ENCODE measurements at regions not wholly inside any gene's neighbourhood (a gene's known extent, or its start where the extent isn't known, plus 50 kb on each side); places are given as distances from the start of the nearest gene placed in this dataset.
"Not testable (repeated sequence)": the region's sequence is repeated elsewhere in the genome, so short reads cannot be mapped to it uniquely, and the experiment has no call there.

DNA sequence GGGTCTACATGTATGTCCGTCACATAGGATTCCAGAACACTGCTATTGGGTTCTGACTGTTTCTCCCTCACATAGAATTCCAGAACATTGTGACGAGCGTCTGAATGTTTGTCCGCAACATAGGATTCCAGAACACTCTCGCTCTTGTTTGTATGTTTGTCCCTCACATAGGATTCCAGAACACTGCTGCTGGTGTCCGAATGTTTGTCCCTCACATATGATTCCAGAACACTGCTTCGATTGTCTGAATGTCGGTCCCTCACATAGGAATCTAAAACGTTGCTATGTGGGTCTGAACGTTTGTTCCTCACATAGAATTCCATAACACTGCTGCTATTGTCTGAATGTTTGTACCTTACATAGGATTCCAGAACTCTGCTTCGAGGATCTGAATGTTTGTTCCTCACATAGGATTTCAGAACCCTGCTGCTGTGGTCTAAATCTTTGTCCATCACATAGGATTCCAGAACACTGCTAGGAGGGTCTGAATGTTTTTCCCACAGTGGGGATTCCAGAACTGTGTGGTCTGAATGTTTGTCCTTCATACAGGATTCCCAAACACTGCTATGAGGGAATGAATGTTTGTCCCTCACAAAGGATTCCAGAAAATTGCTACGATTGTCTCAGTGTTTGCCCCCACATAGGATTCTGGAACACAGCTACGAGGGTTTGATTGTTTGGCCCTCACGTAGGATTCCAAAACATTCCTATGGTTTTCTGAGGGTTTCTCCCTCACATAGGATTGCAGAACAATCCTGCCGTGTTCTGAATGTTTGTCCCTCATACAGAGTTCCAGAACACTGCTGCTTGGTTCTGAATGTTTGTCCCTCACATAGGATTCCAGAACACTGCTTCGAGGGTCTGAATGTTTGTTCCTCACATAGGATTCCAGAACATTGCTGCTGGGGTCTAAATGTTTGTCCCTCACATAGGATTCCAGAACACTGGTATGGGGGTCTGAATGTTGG lies 220.5 kb downstream of the FOXD4L6 start:
- intact Hi-C loops (cut with DNase I), result no loop called here
- Histone ChIP-seq H3K4me1 (ENCODE audit: insufficient read depth) (no peaks in the 10 kb centered on the region), H3K9me3 (peaks cover 7 to 66% of the 10 kb centered on the region in 2 donors), H3K36me3 (no peaks in the 10 kb centered on the region), H3K4me3 (no peak overlapping the region), H3K27me3 (no peaks in the 10 kb centered on the region), H3K27ac (no peak overlapping the region)
- DNase-seq, result no peak
- TF ChIP-seq, protein P1, sequence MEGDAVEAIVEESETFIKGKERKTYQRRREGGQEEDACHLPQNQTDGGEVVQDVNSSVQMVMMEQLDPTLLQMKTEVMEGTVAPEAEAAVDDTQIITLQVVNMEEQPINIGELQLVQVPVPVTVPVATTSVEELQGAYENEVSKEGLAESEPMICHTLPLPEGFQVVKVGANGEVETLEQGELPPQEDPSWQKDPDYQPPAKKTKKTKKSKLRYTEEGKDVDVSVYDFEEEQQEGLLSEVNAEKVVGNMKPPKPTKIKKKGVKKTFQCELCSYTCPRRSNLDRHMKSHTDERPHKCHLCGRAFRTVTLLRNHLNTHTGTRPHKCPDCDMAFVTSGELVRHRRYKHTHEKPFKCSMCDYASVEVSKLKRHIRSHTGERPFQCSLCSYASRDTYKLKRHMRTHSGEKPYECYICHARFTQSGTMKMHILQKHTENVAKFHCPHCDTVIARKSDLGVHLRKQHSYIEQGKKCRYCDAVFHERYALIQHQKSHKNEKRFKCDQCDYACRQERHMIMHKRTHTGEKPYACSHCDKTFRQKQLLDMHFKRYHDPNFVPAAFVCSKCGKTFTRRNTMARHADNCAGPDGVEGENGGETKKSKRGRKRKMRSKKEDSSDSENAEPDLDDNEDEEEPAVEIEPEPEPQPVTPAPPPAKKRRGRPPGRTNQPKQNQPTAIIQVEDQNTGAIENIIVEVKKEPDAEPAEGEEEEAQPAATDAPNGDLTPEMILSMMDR (IDR thresholded peaks at IDR 0.05), result no peak
- TF ChIP-seq POLR2A (IDR thresholded peaks at IDR 0.05), result no peak
- TF ChIP-seq EP300 (IDR thresholded peaks at IDR 0.05), result no peak
- WGBS, 3 donors, result 70 to 77% (median 76%) methylated on average over 15 to 16 of the region's 16 CpGs

DNA sequence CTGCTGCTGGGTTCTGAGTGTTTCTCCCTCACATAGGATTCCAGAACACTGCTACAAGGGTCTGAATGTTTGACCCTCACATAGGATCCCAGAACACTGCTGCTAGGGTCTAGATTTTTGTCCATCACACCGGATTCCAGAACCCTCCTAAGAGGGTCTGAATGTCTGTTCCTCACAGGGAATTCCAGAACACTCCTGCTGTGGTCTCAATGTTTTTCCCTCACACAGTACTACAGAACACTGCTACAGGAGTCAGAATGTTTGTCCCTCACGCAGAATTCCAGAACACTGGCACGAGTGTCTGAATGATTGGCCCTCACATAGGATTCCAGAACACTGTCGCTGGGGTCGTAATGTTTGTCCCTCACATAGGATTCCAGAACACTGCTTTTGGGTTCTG lies 221.6 kb downstream of the FOXD4L6 start:
- 60 to 66% (median 63%) methylated on average over 5 of the region's 5 CpGs for WGBS, 3 donors

GRCh38 chr9:40892315-40892714 lies 236.2 kb downstream of the FOXD4L6 start:
- H3K27me3 ChIP-seq; intact Hi-C loops (cut with DNase I): not testable (repeated sequence)

More for the DNA sequence above, 221.6 kb downstream of the FOXD4L6 start:
- H3K36me3 ChIP-seq; DNase-seq; intact Hi-C loops (cut with DNase I); H3K4me3 ChIP-seq; H3K27me3 ChIP-seq; H3K27ac ChIP-seq; H3K4me1 ChIP-seq (ENCODE audit: insufficient read depth): not testable (repeated sequence)
- H3K9me3 ChIP-seq, result peaks cover 7 to 57% of the 10 kb centered on the region in 2 donors

DNA sequence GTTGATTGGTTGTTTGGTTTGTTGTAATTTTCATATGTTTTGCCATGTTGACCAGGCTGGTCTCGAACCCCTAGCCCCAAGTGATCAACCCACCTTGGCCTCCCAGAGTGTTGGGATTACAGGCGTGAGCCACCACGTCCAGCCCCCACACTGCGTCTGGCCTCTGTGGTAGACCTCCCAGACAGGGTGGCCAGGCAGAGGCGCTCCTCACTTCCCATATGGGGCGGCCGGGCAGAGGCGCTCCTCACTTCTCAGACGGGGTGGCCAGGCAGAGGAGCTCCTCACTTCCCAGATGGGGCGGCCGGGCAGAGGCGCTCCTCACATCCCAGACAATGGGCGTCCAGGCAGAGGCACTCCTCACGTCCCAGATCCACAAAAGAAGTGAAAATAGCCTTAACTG lies 242.6 kb downstream of the FOXD4L6 start:
- H3K4me1 ChIP-seq (ENCODE audit: insufficient read depth); H3K27ac ChIP-seq; H3K36me3 ChIP-seq; DNase-seq; H3K4me3 ChIP-seq; intact Hi-C loops (cut with DNase I); H3K27me3 ChIP-seq: not testable (repeated sequence)
- WGBS, 3 donors, result 87 to 90% (median 88%) methylated on average over 14 of the region's 14 CpGs
- H3K9me3 ChIP-seq, result peaks cover 12 to 23% of the 10 kb centered on the region in 2 donors

More at GRCh38 chr9:40892315-40892714, 236.2 kb downstream of the FOXD4L6 start:
- not testable (repeated sequence) for H3K4me1 ChIP-seq (ENCODE audit: insufficient read depth); H3K4me3 ChIP-seq; H3K36me3 ChIP-seq; DNase-seq; H3K27ac ChIP-seq
- 70 to 91% (median 91%) methylated on average over 2 of the region's 2 CpGs for WGBS, 3 donors
- H3K9me3 ChIP-seq, result peaks cover 16 to 42% of the 10 kb centered on the region in 2 donors

DNA sequence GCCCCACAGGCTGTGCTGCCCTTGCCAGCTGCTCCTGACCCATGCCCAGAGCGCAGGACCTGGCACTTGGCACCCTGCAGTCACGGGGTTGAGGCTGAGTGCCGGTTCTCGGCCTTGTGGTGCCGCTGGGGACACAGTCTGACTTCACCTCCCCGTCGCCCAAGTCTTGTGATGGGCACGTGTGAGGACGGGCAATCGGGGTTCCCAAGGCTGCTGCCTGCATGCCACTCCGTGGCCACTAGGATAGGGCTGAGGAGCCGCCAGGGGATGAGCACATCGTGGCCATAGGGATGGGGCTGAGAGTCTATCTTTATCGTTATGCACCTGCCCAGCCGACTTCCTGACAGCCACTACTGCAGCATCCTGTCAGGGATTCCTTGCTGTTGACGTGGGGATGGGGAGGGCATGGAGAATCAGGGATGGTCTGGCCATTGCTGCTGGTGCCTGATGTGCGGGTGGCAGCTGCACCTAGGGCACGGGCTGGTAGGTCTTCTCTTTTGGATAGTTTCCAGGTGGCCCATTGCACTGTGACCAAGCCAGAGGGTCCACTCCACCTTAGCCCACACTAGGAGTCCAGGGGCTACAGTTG lies 243.5 kb downstream of the FOXD4L6 start:
- H3K4me1 ChIP-seq (ENCODE audit: insufficient read depth); H3K27ac ChIP-seq; H3K4me3 ChIP-seq; H3K36me3 ChIP-seq; intact Hi-C loops (cut with DNase I); H3K27me3 ChIP-seq: not testable (repeated sequence)
- peaks cover 12 to 22% of the 10 kb centered on the region in 2 donors for H3K9me3 ChIP-seq
- 86 to 90% (median 88%) methylated on average over 18 of the region's 18 CpGs for WGBS, 3 donors
- DNase-seq, result peak in 2 of 5 donors; percentile 8 to 19

DNA sequence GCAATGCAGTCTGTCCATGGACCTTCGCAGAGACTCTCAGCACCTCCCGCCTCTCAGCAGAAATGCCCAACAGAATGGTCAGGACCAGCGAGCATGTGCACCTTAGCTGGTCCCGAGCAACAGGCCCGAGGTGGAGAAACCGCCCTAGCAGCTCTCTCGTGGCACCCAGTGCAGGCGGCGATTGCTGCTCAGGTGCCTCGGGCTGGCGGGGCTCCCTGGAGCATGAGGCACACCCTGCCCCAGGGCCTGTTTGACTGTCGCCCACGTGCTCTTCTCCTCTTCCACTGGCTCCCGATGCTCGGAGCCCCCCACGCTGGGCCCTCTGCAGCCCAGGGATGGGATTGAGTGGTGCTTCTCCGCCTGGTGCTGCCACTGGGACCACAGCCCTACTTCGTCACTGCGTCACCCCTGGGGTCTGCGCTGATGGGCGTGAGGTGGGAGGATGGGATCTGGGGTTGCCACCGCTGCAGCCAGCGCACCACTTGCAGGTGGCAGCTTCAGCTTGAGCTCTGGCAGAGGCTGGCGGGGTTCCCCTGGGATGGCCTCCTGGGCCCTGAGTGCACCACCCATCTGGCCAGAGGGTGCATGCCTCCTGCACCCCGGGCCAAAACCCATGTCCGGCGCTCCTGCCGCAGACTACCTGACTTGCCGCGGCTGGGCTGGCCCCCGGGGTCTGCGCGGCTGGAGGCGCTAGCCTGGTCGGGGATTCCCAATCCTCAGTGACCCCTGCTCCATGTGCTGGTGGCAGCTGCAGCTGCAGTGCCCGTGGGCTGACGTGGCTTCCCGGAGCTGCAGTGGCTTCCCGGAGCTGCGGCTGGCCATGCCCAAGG lies 244.2 kb downstream of the FOXD4L6 start:
- H3K27me3 ChIP-seq, result no peaks in the 10 kb centered on the region
- H3K27ac ChIP-seq, result no peak overlapping the region
- 95% methylated on average over 40 of the region's 40 CpGs for WGBS, 3 donors
- H3K4me1 ChIP-seq (ENCODE audit: insufficient read depth), result no peaks in the 10 kb centered on the region
- intact Hi-C loops (cut with DNase I), result no loop called here
- peaks cover 8 to 18% of the 10 kb centered on the region in 2 donors for H3K9me3 ChIP-seq
- no peak overlapping the region for H3K4me3 ChIP-seq
- no peaks in the 10 kb centered on the region for H3K36me3 ChIP-seq
- TF ChIP-seq, protein P1 (IDR thresholded peaks at IDR 0.05), result no peak
- peak in 2 of 5 donors; percentile 5 to 33 for DNase-seq

GRCh38 chr9:40883423-40884071 lies 244.9 kb downstream of the FOXD4L6 start:
- H3K27me3 ChIP-seq; DNase-seq; H3K36me3 ChIP-seq; intact Hi-C loops (cut with DNase I); H3K4me3 ChIP-seq; H3K4me1 ChIP-seq (ENCODE audit: insufficient read depth); H3K27ac ChIP-seq: not testable (repeated sequence)
- WGBS, 3 donors, result 93 to 95% (median 94%) methylated on average over 20 of the region's 20 CpGs
- H3K9me3 ChIP-seq, result peaks cover 5 to 18% of the 10 kb centered on the region in 2 donors

DNA sequence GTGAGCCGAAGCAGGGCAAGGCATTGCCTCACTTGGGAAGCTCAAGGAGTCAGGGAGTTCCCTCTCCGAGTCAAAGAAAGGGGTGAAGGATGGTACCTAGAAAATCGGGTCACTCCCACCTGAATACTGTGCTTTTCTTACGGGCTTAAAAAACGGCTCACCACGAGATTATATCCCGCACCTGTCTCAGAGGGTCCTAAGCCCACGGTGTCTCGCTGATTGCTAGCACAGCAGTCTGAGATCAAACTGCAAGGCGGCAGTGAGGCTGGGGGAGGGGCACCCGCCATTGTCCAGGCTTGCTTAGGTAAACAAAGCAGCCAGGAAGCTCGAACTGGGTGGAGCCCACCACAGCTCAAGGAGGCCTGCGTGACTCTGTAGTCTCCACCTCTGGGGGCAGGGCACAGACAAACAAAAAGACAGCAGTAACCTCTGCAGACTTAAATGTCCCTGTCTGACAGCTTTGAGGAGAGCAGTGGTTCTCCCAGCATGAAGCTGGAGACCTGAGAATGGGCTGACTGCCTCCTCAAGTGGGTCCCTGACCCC lies 254.7 kb downstream of the FOXD4L6 start:
- H3K4me3 ChIP-seq; H3K4me1 ChIP-seq (ENCODE audit: insufficient read depth); intact Hi-C loops (cut with DNase I); DNase-seq; H3K36me3 ChIP-seq; H3K27me3 ChIP-seq; H3K27ac ChIP-seq: not testable (repeated sequence)
- WGBS, 3 donors, result 79 to 89% (median 84%) methylated on average over 13 of the region's 13 CpGs
- peaks cover 0 to 12% of the 10 kb centered on the region in 2 donors for H3K9me3 ChIP-seq

Measured in ovary (tissue), 7 donors.